Karpas-422 (cell line): ENCODE measurements at regions not wholly inside any gene's neighbourhood (a gene's known extent, or its start where the extent isn't known, plus 50 kb on each side); places are given as distances from the start of the nearest gene placed in this dataset.

Source experiments
- DNase-seq: peaks from one replicate; pipeline ENCODE4 v3.0.0-alpha.2; 2015
- H2AFZ ChIP-seq: fragments of 200-600 bp; sonication (generic); 2 replicates; pipeline ENCODE4 v1.6.1; 2014; ENCODE audit warnings: antibody characterized with exemption, low read length, mixed read lengths
- H3K27ac ChIP-seq: fragments of 200-600 bp; sonication (generic); 2 replicates; pipeline ENCODE4 v1.5.1; 2014; ENCODE audit warnings: mild to moderate bottlenecking, low read length, moderate library complexity
- H3K27me3 ChIP-seq: fragments of 200-600 bp; sonication (generic); 2 replicates; pipeline ENCODE4 v1.6.1; 2014; ENCODE audit warnings: low read length, mixed read lengths
- H3K36me3 ChIP-seq: fragments of 200-600 bp; sonication (generic); 2 replicates; pipeline ENCODE4 v1.6.1; 2014; ENCODE audit warnings: low read length, mixed read lengths; ENCODE audit not compliant: insufficient read depth
- H3K4me1 ChIP-seq: fragments of 200-600 bp; sonication (generic); 2 replicates; pipeline ENCODE4 v1.6.1; 2014; ENCODE audit warnings: mild to moderate bottlenecking, low read length, mixed read lengths
- H3K4me2 ChIP-seq: fragments of 200-600 bp; sonication (generic); 2 replicates; pipeline ENCODE4 v1.6.1; 2014; ENCODE audit warnings: low read length, low read depth, mild to moderate bottlenecking; ENCODE audit not compliant: poor library complexity, severe bottlenecking
- H3K4me3 ChIP-seq: fragments of 200-600 bp; sonication (generic); 2 replicates; pipeline ENCODE4 v1.5.1; 2014; ENCODE audit warnings: mild to moderate bottlenecking, antibody characterized with exemption, low read length, mixed read lengths
- H3K79me2 ChIP-seq: fragments of 200-600 bp; sonication (generic); 2 replicates; pipeline ENCODE4 v1.6.1; 2014; ENCODE audit warnings: mild to moderate bottlenecking, low read length, mixed read lengths
- H3K9ac ChIP-seq: fragments of 200-600 bp; sonication (generic); 2 replicates; pipeline ENCODE4 v1.6.0; 2014; ENCODE audit warnings: low read length
- H3K9me2 ChIP-seq: fragments of 200-600 bp; sonication (generic), shearing (Covaris generic); replicated peaks from 2 replicates; pipeline ENCODE4 v1.6.0; 2014; ENCODE audit warnings: mild to moderate bottlenecking, low read length, moderate library complexity; ENCODE audit not compliant: insufficient read depth
- H3K9me3 ChIP-seq: fragments of 300-700, 200-600 bp; sonication (generic); 2 replicates; pipeline ENCODE4 v1.6.1; 2014; ENCODE audit warnings: low read length, mixed read lengths
- H4K20me1 ChIP-seq: fragments of 200-600 bp; sonication (generic); 2 replicates; pipeline ENCODE4 v1.6.1; 2014; ENCODE audit warnings: mild to moderate bottlenecking, antibody characterized with exemption, low read length, low read depth; ENCODE audit not compliant: insufficient read depth

DNA sequence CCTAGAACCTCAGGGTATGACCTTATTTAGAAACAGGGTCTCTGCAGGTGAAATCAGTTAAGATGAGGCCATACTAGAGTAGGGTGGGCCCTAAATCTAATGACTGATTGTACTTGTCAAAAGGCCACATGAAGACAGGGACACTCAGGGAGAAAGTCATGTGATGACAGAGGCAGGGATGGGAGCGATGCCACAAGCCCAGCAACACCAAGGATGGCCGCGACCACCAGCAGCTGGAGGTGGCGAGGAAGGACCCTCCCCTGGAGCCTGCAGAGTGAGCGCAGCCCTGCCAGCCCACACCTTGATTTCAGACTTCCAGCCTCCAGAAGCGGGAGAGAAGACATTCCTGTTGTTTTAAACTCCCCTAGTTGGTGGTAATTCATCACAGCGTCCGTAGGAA lies 199.9 kb downstream of the PHETA1 start:
- no peaks in the 10 kb centered on the region for H3K36me3 ChIP-seq
- no peak overlapping the region for H3K9ac ChIP-seq
- H3K9me3 ChIP-seq: no peaks in the 10 kb centered on the region
- H2AFZ ChIP-seq: no peak overlapping the region
- no peak overlapping the region for H3K4me3 ChIP-seq
- DNase-seq: no peak
- H3K4me2 ChIP-seq: no peak overlapping the region
- no peaks in the 10 kb centered on the region for H3K9me2 ChIP-seq
- H3K27ac ChIP-seq: no peak overlapping the region
- H4K20me1 ChIP-seq: no peaks in the 10 kb centered on the region
- H3K27me3 ChIP-seq: no peaks in the 10 kb centered on the region
- H3K4me1 ChIP-seq: no peaks in the 10 kb centered on the region
- no peaks in the 10 kb centered on the region for H3K79me2 ChIP-seq

DNA sequence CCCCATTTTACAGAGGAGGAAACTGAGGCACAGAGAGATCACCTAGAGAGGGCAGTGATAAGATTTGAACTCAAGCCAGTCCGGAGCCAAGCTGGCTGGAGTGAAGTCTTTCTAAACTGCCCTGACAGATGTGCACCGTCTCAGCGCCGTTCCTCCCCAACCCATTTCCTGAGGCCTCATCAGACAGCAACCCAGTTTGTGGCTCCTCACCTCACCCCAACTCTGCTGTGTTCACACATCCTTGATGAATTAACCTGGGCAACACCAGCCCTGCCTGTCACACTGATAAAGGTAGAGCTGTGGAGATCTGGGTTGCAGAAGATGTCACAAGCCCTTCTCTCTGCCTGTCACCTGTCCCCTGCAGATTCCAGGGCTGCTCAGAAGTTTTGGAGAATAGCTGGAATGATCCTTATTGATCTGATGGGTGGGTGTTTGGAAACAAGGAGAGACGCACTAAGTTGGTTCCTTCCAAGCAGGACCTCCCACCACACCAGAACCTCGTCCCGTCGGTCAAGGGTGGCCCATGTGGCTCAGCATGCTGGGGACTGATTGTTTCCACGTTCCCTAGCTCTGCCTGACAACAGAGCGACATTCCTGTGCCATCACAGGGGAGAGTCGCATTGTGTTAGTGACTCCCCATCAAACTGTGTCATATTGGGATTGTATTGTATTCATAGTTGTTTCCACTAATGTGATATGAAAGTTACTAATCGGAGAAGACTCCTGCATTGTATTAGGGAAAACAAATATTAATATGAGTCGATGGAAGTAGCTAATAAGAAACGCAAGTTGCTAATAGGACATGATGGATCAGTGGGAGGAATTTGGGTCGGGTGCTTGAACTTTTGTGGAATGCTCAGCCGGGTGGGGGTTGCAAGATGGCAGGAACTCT lies 200.6 kb downstream of the PHETA1 start:
- Histone ChIP-seq H2AFZ (no peak overlapping the region), H3K79me2 (no peaks in the 10 kb centered on the region), H3K4me1 (no peaks in the 10 kb centered on the region), H3K4me3 (no peak overlapping the region), H3K36me3 (no peaks in the 10 kb centered on the region), H3K27me3 (no peaks in the 10 kb centered on the region), H3K4me2 (no peak overlapping the region), H3K9me3 (no peaks in the 10 kb centered on the region), H3K9ac (no peak overlapping the region), H4K20me1 (no peaks in the 10 kb centered on the region), H3K27ac (no peak overlapping the region), H3K9me2 (no peaks in the 10 kb centered on the region)
- no peak for DNase-seq

DNA sequence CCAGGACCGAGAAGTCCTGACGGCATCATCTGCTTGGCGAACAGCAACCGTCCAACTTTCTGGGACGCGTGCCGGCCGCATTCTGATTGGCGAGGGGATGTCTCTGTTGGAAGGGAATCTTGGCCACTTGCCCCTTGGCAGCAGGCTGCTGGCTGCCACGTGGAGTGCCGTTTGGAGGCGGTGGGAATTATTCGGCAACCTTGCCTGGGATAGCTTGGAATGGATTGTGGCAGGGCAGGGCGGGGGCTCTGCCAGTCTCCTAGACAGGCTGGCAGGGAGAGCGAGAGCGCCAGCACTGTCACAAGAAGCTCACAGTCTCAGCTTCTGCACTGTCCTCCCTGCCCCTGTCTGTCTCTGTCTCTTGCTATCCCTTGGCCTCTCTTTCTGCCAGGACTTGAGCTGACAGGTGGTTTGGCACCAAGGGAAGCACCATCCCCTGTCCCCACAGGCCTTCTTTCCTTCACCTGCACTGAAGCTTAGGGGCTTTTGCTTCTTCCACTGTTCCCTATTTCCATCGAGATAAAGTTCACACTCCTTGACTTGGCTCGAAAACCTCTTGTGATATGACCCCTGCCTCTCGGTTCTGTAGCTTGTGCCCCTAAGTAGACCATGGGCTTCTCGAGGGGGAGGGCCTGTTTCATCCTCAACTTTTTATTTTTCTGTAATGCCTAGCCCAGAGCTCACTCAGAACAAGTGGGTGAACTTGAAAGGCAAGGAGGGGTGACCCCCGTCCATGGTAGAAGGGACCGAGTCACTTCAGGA lies 201.9 kb downstream of the PHETA1 start:
- no peak overlapping the region for H3K27ac ChIP-seq
- H3K4me2 ChIP-seq: no peak overlapping the region
- no peak overlapping the region for H3K9ac ChIP-seq
- H4K20me1 ChIP-seq: no peaks in the 10 kb centered on the region
- no peaks in the 10 kb centered on the region for H3K36me3 ChIP-seq
- H3K4me3 ChIP-seq: no peak overlapping the region
- no peak for DNase-seq
- H3K4me1 ChIP-seq: no peaks in the 10 kb centered on the region
- no peaks in the 10 kb centered on the region for H3K9me2 ChIP-seq
- H3K9me3 ChIP-seq: no peaks in the 10 kb centered on the region
- no peaks in the 10 kb centered on the region for H3K79me2 ChIP-seq
- H2AFZ ChIP-seq: no peak overlapping the region
- H3K27me3 ChIP-seq: no peaks in the 10 kb centered on the region

DNA sequence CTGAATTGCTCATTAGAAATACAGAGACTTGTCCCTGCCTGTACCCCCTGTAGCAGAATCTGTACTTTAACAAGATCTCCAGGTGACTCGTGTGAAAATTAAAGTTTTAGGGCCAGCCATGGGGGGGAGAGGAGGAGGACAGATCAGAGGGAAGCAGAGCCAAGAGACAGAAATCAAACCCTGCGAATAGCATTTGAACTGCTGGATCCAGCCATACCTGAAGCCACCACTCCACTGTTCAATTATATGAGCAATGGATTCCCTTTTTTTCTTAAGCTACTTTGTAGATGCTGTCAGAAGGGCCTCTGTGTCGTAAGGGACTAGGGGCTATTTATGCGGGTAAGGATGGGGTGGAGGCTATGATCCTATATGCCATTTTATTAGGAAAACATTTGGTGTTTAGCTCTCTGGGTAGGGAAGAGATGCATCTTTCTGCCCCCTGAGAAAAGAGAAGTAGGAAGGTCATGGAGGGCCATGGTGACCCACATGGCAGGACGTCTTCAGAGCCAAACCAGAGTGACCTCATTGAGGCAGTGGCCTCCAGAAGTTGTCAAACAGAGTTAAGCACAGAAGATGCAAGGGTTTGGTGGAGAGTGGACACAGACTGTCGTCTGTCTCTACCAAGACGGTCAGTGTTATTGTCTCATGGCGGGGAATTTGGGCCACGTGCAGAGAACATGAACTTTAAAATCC lies 203.9 kb downstream of the PHETA1 start:
- Histone ChIP-seq H3K27ac (no peak overlapping the region), H3K9me2 (no peaks in the 10 kb centered on the region), H3K79me2 (no peaks in the 10 kb centered on the region), H3K9me3 (no peaks in the 10 kb centered on the region), H3K4me3 (no peak overlapping the region), H2AFZ (no peak overlapping the region), H3K4me1 (no peaks in the 10 kb centered on the region), H3K36me3 (no peaks in the 10 kb centered on the region), H4K20me1 (no peaks in the 10 kb centered on the region), H3K4me2 (no peak overlapping the region), H3K27me3 (no peaks in the 10 kb centered on the region), H3K9ac (no peak overlapping the region)
- DNase-seq: no peak

DNA sequence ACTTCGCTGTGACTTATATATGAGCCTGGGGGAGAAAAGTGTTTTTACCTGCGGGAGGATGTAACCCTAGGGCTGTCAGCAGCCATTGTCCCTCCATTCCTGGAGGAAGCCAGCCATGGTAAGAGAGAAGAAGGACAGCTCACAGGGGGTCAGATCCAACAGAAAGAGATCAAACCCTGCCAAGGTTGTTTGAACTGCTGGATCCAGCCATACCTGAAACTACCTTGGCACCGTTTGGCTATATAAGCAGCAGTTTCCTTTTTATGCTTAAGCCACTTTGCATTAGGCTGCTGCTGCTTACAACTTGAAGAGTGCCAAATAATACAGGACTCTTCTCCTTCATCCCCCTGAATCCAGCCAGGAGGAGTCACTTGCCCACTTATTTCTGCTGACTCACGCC lies 205.5 kb downstream of the PHETA1 start:
- H3K4me2 ChIP-seq: no peak overlapping the region
- H3K36me3 ChIP-seq: no peaks in the 10 kb centered on the region
- H3K9me3 ChIP-seq: no peaks in the 10 kb centered on the region
- no peaks in the 10 kb centered on the region for H3K79me2 ChIP-seq
- no peak overlapping the region for H3K9ac ChIP-seq
- H3K27me3 ChIP-seq: no peaks in the 10 kb centered on the region
- no peak overlapping the region for H2AFZ ChIP-seq
- DNase-seq: no peak
- H3K27ac ChIP-seq: no peak overlapping the region
- no peaks in the 10 kb centered on the region for H4K20me1 ChIP-seq
- H3K9me2 ChIP-seq: no peaks in the 10 kb centered on the region
- no peaks in the 10 kb centered on the region for H3K4me1 ChIP-seq
- H3K4me3 ChIP-seq: no peak overlapping the region

DNA sequence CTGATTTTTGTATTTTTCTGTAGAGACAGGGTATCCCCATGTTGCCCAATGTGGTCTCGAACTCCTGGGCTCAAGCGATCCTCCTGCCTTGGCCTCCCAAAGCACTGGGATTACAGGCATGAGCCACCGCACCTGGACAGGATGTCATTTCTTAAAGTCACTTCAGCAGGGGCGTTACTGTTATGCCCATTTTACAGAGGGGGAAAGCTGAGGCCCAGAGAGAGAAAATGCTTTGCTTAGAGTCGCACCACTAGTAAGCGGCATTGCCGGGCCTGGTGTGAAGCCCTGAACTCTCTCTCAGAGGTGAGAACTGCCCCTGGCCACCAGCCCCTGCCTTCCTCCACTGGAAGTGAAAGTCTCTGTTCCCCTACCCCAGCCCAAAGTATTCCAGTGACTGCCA lies 207.0 kb downstream of the PHETA1 start:
- no peaks in the 10 kb centered on the region for H3K9me2 ChIP-seq
- no peak overlapping the region for H3K9ac ChIP-seq
- H3K4me3 ChIP-seq: no peak overlapping the region
- H3K79me2 ChIP-seq: no peaks in the 10 kb centered on the region
- no peak overlapping the region for H3K4me2 ChIP-seq
- no peaks in the 10 kb centered on the region for H4K20me1 ChIP-seq
- DNase-seq: no peak
- H3K27ac ChIP-seq: no peak overlapping the region
- H3K9me3 ChIP-seq: no peaks in the 10 kb centered on the region
- H3K27me3 ChIP-seq: no peaks in the 10 kb centered on the region
- no peaks in the 10 kb centered on the region for H3K4me1 ChIP-seq
- no peak overlapping the region for H2AFZ ChIP-seq
- no peaks in the 10 kb centered on the region for H3K36me3 ChIP-seq

DNA sequence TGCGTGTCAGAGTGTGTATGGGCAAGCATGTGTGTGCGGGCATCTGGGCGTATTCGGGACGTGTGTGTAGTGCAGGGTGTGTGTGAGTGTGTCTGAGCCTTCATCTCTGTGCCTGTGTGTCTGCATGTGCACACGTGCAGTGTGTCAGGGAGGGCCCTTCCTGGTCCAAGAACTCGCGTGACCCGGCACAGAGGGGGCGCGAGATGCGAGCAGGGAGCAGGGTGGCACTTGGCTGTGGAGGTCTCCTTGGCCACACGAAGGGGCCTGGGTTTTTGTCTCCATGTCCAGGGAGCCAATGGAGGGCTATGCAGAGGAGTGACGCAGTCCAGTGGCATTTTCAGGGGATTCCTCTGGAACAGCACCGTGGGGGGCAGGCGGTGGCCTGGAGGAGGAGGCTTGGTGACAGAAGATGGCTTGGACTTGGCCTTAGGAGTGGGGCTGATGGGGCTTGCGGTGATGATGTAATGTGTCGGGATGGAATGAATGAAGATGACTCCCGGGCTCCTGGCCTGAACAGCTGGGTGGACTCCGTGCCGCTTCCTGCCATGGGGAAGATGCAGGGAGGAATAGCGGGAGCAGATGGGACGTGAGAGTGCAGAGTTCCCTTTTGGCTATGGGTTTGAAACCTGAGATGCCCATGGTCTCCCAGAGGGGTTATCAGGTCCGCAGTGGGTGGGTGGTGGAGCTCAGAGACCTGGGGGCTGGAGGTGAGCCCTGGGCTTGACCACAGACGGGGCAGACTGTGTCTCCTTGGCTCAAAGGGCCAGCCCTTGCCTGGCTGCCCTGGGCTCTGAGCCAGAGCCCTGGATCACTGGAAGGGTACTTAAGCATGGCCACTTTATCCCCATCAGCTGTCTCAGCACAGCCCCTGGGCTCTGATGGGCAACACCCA lies 208.3 kb downstream of the PHETA1 start:
- Histone ChIP-seq H3K9ac (no peak overlapping the region), H3K36me3 (no peaks in the 10 kb centered on the region), H3K27ac (no peak overlapping the region), H3K4me1 (no peaks in the 10 kb centered on the region), H4K20me1 (no peaks in the 10 kb centered on the region), H2AFZ (no peak overlapping the region), H3K79me2 (no peaks in the 10 kb centered on the region), H3K27me3 (no peaks in the 10 kb centered on the region), H3K9me3 (no peaks in the 10 kb centered on the region), H3K4me3 (no peak overlapping the region), H3K4me2 (no peak overlapping the region), H3K9me2 (no peaks in the 10 kb centered on the region)
- no peak for DNase-seq
